ENCODE measurements at regions not wholly inside any gene's neighbourhood (a gene's known extent, or its start where the extent isn't known, plus 50 kb on each side); places are given as distances from the start of the nearest gene placed in this dataset.
"Not testable (repeated sequence)": the region's sequence is repeated elsewhere in the genome, so short reads cannot be mapped to it uniquely, and the experiment has no call there.

- no peak for DNase-seq
Observed at GRCh38 chr3:145197821-145198220, 963.2 kb downstream of the PLOD2 start.

GRCh38 chr3:145209561-145209960 is 951.4 kb downstream of the PLOD2 start:
- no peak for DNase-seq

- DNase-seq, result no peak
Observed at GRCh38 chr3:145219355-145220235, 941.4 kb downstream of the PLOD2 start.

DNA sequence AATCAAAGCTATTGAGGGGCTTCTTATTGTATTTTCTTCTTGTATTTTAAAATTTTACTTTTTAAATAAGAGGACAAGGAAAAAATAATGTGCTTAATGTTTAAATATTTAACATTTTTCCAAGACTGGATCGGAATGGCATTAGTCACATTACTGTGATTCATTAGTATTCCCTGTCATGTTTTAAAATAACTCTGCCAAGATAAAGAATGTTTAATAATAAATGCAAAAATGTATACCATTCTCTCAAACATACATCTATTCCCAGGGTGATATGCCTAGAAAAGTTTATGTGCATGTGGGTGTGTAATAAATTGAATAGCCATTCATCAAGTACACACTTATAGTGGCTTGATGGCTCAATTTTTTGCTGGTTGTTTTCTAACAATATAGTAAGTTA is 936.1 kb downstream of the PLOD2 start:
- no peak for DNase-seq

- no peak for DNase-seq
Observed at GRCh38 chr3:145243875-145244274, 917.1 kb downstream of the PLOD2 start.

- DNase-seq, result no peak
Observed at GRCh38 chr3:145244327-145244726, 916.7 kb downstream of the PLOD2 start.

GRCh38 chr3:145246291-145246690 is 914.7 kb downstream of the PLOD2 start:
- no peak for DNase-seq

- DNase-seq, result no peak
Observed at GRCh38 chr3:145248928-145249327, 912.1 kb downstream of the PLOD2 start.

GRCh38 chr3:145251311-145251710 is 909.7 kb downstream of the PLOD2 start:
- DNase-seq, result no peak

DNA sequence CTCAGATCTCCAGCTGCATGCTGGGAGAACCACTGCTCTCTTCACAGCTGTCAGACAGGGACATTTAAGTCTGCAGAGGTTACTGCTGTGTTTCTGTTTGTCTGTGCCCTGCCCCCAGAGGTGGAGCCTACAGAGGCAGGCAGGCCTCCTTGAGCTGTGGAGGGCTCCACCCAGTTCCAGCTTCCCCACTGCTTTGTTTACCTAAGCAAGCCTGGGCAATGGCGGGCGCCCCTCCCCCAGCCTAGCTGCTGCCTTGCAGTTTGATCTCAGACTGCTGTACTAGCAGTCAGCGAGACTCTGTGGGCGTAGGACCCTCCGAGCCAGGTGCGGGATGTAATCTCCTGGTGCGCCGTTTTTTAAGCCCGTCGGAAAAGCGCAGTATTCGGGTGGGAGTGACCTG is 903.0 kb downstream of the PLOD2 start:
- DNase-seq, result not testable (repeated sequence)

GRCh38 chr3:145259166-145259880 is 901.7 kb downstream of the PLOD2 start:
- DNase-seq, result no peak

GRCh38 chr3:145263458-145263857 is 897.5 kb downstream of the PLOD2 start:
- not testable (repeated sequence) for DNase-seq

DNA sequence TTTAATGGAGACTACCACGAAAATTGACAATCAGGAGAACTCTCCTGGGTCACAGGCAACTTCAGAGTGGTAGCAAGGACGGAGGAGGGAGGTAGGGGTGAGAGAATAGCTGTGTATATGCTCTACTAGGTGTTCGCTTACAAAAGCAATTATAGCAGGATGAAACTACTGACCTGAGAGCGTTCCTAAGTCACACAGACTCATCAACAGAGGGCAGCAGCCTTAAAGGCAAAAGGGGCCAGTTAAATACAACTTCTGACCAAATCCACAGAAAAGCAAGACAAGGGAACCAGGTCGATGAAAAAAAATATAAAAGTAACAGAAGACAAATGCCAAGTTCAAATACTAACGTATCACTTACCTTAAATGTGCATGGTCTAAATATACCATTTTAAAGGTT is 894.6 kb downstream of the PLOD2 start:
- DNase-seq, result no peak

DNA sequence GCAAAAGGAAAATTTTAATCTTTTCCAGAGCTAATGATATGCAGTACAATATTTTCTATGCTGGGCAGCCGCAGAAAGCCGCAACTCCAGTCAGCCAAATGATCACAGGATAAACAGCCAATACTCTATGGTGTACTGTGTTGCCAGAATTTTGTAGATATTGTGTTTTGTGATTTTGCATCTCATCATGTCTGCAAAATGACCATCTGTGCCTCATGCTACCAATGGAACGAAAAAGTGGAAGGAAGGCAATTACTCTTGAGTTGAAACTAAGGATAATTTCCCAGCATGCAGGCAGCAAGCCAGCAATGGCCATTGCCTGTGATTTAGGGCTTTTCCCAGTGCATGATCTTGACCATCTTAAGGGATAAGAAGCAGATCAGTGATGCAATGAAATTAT is 891.9 kb downstream of the PLOD2 start:
- no peak for DNase-seq

DNA sequence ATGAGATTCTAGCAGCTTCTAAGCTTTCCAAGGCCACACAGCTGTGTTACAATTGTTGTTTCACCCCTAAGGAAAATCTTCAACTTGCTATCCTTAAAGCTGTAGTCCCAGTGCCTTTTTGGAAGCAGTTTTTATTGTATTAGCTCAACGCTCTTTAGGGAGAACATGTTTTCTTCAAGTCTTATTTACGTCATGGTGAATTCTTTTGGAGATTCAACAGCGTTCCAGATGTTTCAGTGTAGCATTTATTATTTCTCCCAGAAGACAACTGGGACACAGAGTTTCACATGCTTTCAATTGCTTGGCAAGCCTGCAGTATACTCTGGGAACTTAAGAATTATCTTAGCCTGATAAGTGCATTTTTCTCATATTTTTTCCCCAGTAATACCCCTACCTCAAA is 888.3 kb downstream of the PLOD2 start:
- DNase-seq, result no peak

- DNase-seq, result no peak
Observed at GRCh38 chr3:145282505-145282904, 878.5 kb downstream of the PLOD2 start.

- DNase-seq, result no peak
Observed at GRCh38 chr3:145286937-145287336, 874.0 kb downstream of the PLOD2 start.

DNA sequence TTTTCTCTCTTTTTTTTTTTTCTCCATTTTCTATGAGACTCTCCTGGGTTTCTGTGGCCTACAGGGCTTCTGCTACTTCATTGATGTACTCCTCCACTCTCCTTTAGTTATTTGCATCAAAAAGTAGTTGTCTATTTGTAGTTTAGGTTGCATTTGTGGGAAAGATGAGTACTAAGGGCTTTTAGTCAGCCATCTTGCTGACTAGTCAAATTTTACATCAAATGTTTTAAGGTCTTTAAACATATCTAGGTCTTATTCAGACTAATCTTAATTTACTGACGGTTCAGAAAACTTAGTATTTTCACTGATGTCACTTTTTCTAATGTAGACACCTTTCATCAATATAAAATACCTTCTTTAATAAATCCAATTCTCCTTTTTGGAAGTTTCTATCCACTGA is 871.0 kb downstream of the PLOD2 start:
- DNase-seq, result no peak

- no peak for DNase-seq
Observed at GRCh38 chr3:145294572-145294971, 866.4 kb downstream of the PLOD2 start.

DNA sequence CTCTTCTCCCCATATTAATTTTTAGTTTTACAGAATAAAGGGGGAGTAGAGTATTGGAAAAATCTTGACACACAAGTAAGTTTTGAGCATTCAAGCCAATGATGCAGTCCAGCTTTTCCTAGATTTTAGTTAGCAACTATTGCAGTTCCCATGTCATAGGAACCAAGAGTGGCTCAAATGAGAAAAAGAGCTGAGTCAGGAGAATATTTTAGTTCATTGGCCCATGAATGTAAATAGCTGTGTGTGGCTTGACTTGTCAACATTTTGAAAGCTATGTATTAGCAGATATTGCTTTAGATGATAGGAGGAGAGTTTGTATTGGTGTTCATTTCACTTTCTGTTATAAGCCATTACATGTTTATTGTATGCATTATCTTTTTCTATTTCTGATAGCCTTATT is 853.7 kb downstream of the PLOD2 start:
- DNase-seq, result no peak

DNA sequence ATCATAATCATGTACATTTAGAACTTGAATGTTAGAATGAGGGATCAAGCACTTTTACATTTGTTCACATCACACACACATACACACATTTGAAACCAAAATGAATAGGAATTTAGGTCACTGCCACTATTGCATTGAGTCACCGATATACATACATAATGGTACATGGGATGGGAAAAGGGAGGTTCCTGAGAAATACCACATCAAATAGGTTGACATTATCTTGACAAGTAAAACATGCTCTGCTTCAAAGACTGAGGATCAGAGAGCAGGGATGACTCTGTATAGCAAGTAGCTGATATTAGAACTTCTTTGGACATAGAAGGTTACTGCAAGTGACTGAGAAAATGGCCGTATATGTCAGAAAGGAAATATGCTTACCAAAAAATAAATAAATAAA is 847.2 kb downstream of the PLOD2 start:
- no peak for DNase-seq

DNA sequence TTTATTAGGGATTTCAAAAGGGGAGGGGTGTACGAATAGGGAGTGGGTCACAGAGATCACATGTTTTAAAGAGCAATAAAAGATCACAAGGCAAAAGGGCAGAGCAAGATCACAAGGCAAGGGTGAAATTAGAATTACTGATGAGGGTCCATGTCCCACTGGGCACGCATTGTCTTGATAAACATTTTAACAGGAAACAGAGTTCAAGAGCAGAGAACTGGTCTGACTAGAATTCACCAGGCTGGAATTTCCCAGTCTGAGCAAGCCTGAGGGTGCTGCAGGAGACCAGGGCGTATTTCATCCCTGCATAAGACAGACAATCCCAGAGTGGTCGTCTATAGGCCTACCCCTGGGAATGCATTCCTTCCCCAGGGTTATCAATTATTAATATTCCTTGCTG is 844.7 kb downstream of the PLOD2 start:
- not testable (repeated sequence) for DNase-seq

GRCh38 chr3:145326666-145327065 is 834.3 kb downstream of the PLOD2 start:
- no peak for DNase-seq

DNA sequence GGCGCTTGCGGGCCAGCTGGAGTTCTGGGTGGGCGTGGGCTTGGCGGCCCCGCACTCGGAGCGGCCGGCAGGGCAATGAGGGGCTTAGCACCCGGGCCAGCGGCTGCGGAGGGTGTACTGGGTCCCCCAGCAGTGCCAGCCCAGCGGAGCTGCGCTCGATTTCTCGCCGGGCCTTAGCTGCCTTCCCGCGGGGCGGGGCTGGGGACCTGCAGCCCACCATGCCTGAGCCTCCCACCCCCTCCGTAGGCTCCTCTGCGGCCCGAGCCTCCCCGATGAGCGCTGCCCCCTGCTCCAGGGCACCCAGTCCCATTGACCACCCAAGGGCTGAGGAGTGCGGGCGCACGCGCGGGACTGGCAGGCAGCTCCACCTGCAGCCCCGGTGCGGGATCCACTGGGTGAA is 827.6 kb downstream of the PLOD2 start:
- DNase-seq, result not testable (repeated sequence)

Measured in SW 1271 (cell line).